GM18951 (cell line): ENCODE measurements at regions not wholly inside any gene's neighbourhood (a gene's known extent, or its start where the extent isn't known, plus 50 kb on each side); places are given as distances from the start of the nearest gene placed in this dataset.

Experiments used
- POLR2A ChIP-seq: IDR thresholded peaks from 4 replicates; pipeline ENCODE4 v1.6.1; 2011; ENCODE audit warnings: mild to moderate bottlenecking; ENCODE audit not compliant: insufficient read length, insufficient read depth; ENCODE audit errors: extremely low read depth
- in situ Hi-C: fragments of 300-500 bp; cut with MboI; formaldehyde crosslinking; loops from one replicate; pipeline ENCODE4 v1.12.0; 2022; ENCODE audit warnings: low sequenced_read_pairs, mixed read lengths, inconsistent platforms; ENCODE audit not compliant: unreplicated experiment

GRCh38 chr12:90261283-90261682, 552.6 kb upstream of the ATP2B1 start:
- in situ Hi-C loops: loop anchor here (25.0 kb wide), 1 partner anchor 724 kb away; the partner anchor contains the start of gene POC1B
- no peak for TF ChIP-seq POLR2A

- in situ Hi-C loops: loop anchor here (25.0 kb wide), 1 partner anchor 723 kb away; the partner anchor contains the start of gene POC1B
- no peak for TF ChIP-seq POLR2A
These were observed 551.5 kb upstream of the ATP2B1 start for GRCh38 chr12:90260136-90260535.

- no peak for TF ChIP-seq POLR2A
- in situ Hi-C loops: loop anchor here (25.0 kb wide), 1 partner anchor 721 kb away; the partner anchor contains the start of gene POC1B
These were observed 549.4 kb upstream of the ATP2B1 start for GRCh38 chr12:90257927-90258624.

- no peak for TF ChIP-seq POLR2A
- in situ Hi-C loops: loop anchor here (25.0 kb wide), 1 partner anchor 717 kb away; the partner anchor contains the start of gene POC1B
These were observed 546.2 kb upstream of the ATP2B1 start for GRCh38 chr12:90254796-90255195.

GRCh38 chr12:90253674-90254181, 545.1 kb upstream of the ATP2B1 start:
- in situ Hi-C loops: loop anchor here (25.0 kb wide), 1 partner anchor 716 kb away; the partner anchor contains the start of gene POC1B
- TF ChIP-seq POLR2A: no peak

GRCh38 chr12:90253136-90253535, 544.5 kb upstream of the ATP2B1 start:
- in situ Hi-C loops: loop anchor here (25.0 kb wide), 1 partner anchor 716 kb away; the partner anchor contains the start of gene POC1B
- TF ChIP-seq POLR2A: no peak

GRCh38 chr12:90250766-90251165, 542.1 kb upstream of the ATP2B1 start:
- TF ChIP-seq POLR2A: no peak
- in situ Hi-C loops: loop anchor here (25.0 kb wide), 1 partner anchor 713 kb away; the partner anchor contains the start of gene POC1B

GRCh38 chr12:90250042-90250441, 541.4 kb upstream of the ATP2B1 start:
- in situ Hi-C loops: loop anchor here (25.0 kb wide), 1 partner anchor 713 kb away; the partner anchor contains the start of gene POC1B
- no peak for TF ChIP-seq POLR2A

- in situ Hi-C loops: no loop called here
These were observed 538.0 kb upstream of the ATP2B1 start for GRCh38 chr12:90246688-90247087.

GRCh38 chr12:90245391-90245790, 536.8 kb upstream of the ATP2B1 start:
- in situ Hi-C loops: no loop called here

More at GRCh38 chr12:90246688-90247087, 538.0 kb upstream of the ATP2B1 start:
- no peak for TF ChIP-seq POLR2A

GRCh38 chr12:90244232-90244631, 535.6 kb upstream of the ATP2B1 start:
- in situ Hi-C loops: no loop called here
- TF ChIP-seq POLR2A: no peak

More at GRCh38 chr12:90245391-90245790, 536.8 kb upstream of the ATP2B1 start:
- no peak for TF ChIP-seq POLR2A

GRCh38 chr12:90243211-90243610, 534.6 kb upstream of the ATP2B1 start:
- in situ Hi-C loops: no loop called here
- TF ChIP-seq POLR2A: no peak

GRCh38 chr12:90239732-90240260, 531.2 kb upstream of the ATP2B1 start:
- TF ChIP-seq POLR2A: no peak
- in situ Hi-C loops: no loop called here

GRCh38 chr12:90238663-90239271, 530.1 kb upstream of the ATP2B1 start:
- in situ Hi-C loops: no loop called here
- no peak for TF ChIP-seq POLR2A

- no peak for TF ChIP-seq POLR2A
- in situ Hi-C loops: no loop called here
These were observed 529.2 kb upstream of the ATP2B1 start for GRCh38 chr12:90237841-90238240.
